WTC11 (cell line): ENCODE measurements at regions not wholly inside any gene's neighbourhood (a gene's known extent, or its start where the extent isn't known, plus 50 kb on each side); places are given as distances from the start of the nearest gene placed in this dataset.

Experiments
- ATAC-seq: fragments of 200-7000 bp; cut with Tn5 transposase; 2 replicates; pipeline ENCODE4 v1.10.0; 2021; ENCODE audit warnings: mild to moderate bottlenecking, moderate library complexity
- CTCF ChIA-PET: fragments of 300-600 bp; sonication (Branson Sonifier 250); formaldehyde crosslinking; loops from one replicate; lab custom pipeline; 2021; ENCODE audit warnings: antibody characterized with exemption; lab: Charles Lee
- POLR2A ChIA-PET: fragments of 350-600 bp; sonication (Branson Sonifier 250); formaldehyde crosslinking; loops from one replicate; lab custom pipeline; 2021; ENCODE audit warnings: antibody characterized with exemption; lab: Charles Lee
- DNase-seq: peaks from one replicate; pipeline ENCODE4 v3.0.0; 2021; ENCODE audit warnings: low spot score
- H3K27ac Mint-ChIP-seq: 2 replicates; pipeline ENCODE4 v1.8.0; 2021; ENCODE audit warnings: mixed read lengths
- H3K27me3 Mint-ChIP-seq: 2 replicates; pipeline ENCODE4 v1.8.0; 2021; ENCODE audit warnings: low read depth, mild to moderate bottlenecking, moderate library complexity, mixed read lengths
- H3K36me3 Mint-ChIP-seq: 2 replicates; pipeline ENCODE4 v1.8.0; 2021; ENCODE audit warnings: mixed read lengths
- H3K4me1 Mint-ChIP-seq: 2 replicates; pipeline ENCODE4 v1.8.0; 2022; ENCODE audit warnings: mixed read lengths
- H3K4me3 Mint-ChIP-seq: 2 replicates; pipeline ENCODE4 v1.8.0; 2021; ENCODE audit warnings: mild to moderate bottlenecking, moderate library complexity, mixed read lengths
- H3K9me3 Mint-ChIP-seq: 2 replicates; pipeline ENCODE4 v1.8.0; 2021; ENCODE audit warnings: mixed read lengths
- ATF1 ChIP-seq: sonication (generic); formaldehyde crosslinking; IDR thresholded peaks from 2 replicates; pipeline ENCODE4 v1.8.1; 2023; ENCODE audit warnings: mild to moderate bottlenecking, moderate library complexity, missing genetic modification reagents
- CREM ChIP-seq: sonication (generic); formaldehyde crosslinking; IDR thresholded peaks from 2 replicates; pipeline ENCODE4 v1.8.1; 2022; ENCODE audit warnings: mild to moderate bottlenecking, missing genetic modification reagents, moderate library complexity
- ERG ChIP-seq: fragments of 250-450 bp; sonication (Bioruptor Pico); IDR thresholded peaks from 2 replicates; pipeline ENCODE4 v1.8.0; 2021; ENCODE audit warnings: mild to moderate bottlenecking
- ESRRA ChIP-seq: sonication (generic); formaldehyde crosslinking; IDR thresholded peaks from 2 replicates; pipeline ENCODE4 v1.8.1; 2022; ENCODE audit warnings: mild to moderate bottlenecking, missing genetic modification reagents, borderline replicate concordance
- FOXJ3 ChIP-seq: sonication (generic); formaldehyde crosslinking; IDR thresholded peaks from 2 replicates; pipeline ENCODE4 v1.9.0; 2021; ENCODE audit warnings: missing genetic modification reagents, mild to moderate bottlenecking, borderline replicate concordance
- GTF2I ChIP-seq: fragments of 250-450 bp; sonication (Bioruptor Pico); conservative IDR thresholded peaks from 2 replicates; pipeline ENCODE4 v1.4.0; 2021; ENCODE audit warnings: mild to moderate bottlenecking
- IRF2 ChIP-seq: sonication (generic); formaldehyde crosslinking; IDR thresholded peaks from 2 replicates; pipeline ENCODE4 v1.8.0; 2022; ENCODE audit warnings: low read depth, missing genetic modification reagents, borderline replicate concordance
- KAT7 ChIP-seq: sonication (generic); formaldehyde crosslinking; IDR thresholded peaks from 2 replicates; pipeline ENCODE4 v1.8.1; 2023; ENCODE audit warnings: missing genetic modification reagents, mild to moderate bottlenecking, borderline replicate concordance
- NR3C1 ChIP-seq: sonication (generic); formaldehyde crosslinking; conservative IDR thresholded peaks from 2 replicates; pipeline ENCODE4 v1.8.1; 2023; ENCODE audit warnings: low read depth, mild to moderate bottlenecking, missing genetic modification reagents
- PRRX2 ChIP-seq: fragments of 250-450 bp; sonication (Bioruptor Pico); IDR thresholded peaks from 2 replicates; pipeline ENCODE4 v1.8.0; 2021; ENCODE audit warnings: mild to moderate bottlenecking
- RELA ChIP-seq: sonication (generic); formaldehyde crosslinking; IDR thresholded peaks from 2 replicates; pipeline ENCODE4 v1.8.1; 2022; ENCODE audit warnings: missing genetic modification reagents, mild to moderate bottlenecking, borderline replicate concordance
- STAT6 ChIP-seq: sonication (generic); formaldehyde crosslinking; conservative IDR thresholded peaks from 2 replicates; pipeline ENCODE4 v1.8.1; 2023; ENCODE audit warnings: mild to moderate bottlenecking, low read depth, missing genetic modification reagents, moderate library complexity
- TEAD1 ChIP-seq: sonication (generic); formaldehyde crosslinking; IDR thresholded peaks from 2 replicates; pipeline ENCODE4 v1.8.0; 2022; ENCODE audit warnings: mild to moderate bottlenecking, missing genetic modification reagents
- ZMAT4 ChIP-seq: fragments of 250-450 bp; sonication (Bioruptor Pico); IDR thresholded peaks from 2 replicates; pipeline ENCODE4 v1.9.0; 2021; ENCODE audit warnings: mild to moderate bottlenecking
- ZNF138 ChIP-seq: sonication (generic); formaldehyde crosslinking; conservative IDR thresholded peaks from 2 replicates; pipeline ENCODE4 v1.8.1; 2022; ENCODE audit warnings: mild to moderate bottlenecking, moderate library complexity, missing genetic modification reagents
- ZNF219 ChIP-seq: sonication (generic); formaldehyde crosslinking; IDR thresholded peaks from 2 replicates; pipeline ENCODE4 v1.8.0; 2023; ENCODE audit warnings: missing genetic modification reagents, mild to moderate bottlenecking, borderline replicate concordance
- ZNF317 ChIP-seq: sonication (generic); formaldehyde crosslinking; IDR thresholded peaks from 2 replicates; pipeline ENCODE4 v1.8.1; 2023; ENCODE audit warnings: low read depth, mild to moderate bottlenecking, moderate library complexity, missing genetic modification reagents, borderline replicate concordance

GRCh38 chr12:131357185-131357747, 353.6 kb upstream of the SFSWAP start:
- Mint-ChIP-seq H3K4me3 (no peak overlapping the region), H3K9me3 (peaks cover 28% of the 10 kb centered on the region), H3K27ac (no peak overlapping the region), H3K27me3 (peaks cover 5% of the 10 kb centered on the region; the same call in 1 of the 2 replicates), H3K4me1 (peaks cover 3% of the 10 kb centered on the region; the same call in 1 of the 2 replicates), H3K36me3 (0 out of 2 replicates have a peak, but pooled peaks cover 5% of the 10 kb centered on the region)
- CTCF ChIA-PET: no interaction called here
- POLR2A ChIA-PET: no interaction called here
- DNase-seq: no peak
- no peak for ATAC-seq
- TF ChIP-seq GTF2I (CRISPR knock-in tag) (no peak), PRRX2 (CRISPR knock-in tag) (no peak), TEAD1 (no peak), RELA (no peak), CREM (no peak), KAT7 (CRISPR knock-in tag) (no peak), ATF1 (CRISPR knock-in tag) (no peak)

- peaks cover 29% of the 10 kb centered on the region for H3K9me3 Mint-ChIP-seq
- ATAC-seq (no peak), DNase-seq (no peak)
- no peak overlapping the region for H3K4me3 Mint-ChIP-seq
- ChIA-PET POLR2A (no interaction called here), CTCF (no interaction called here)
- H3K27ac Mint-ChIP-seq: no peak overlapping the region
- TF ChIP-seq ESRRA (CRISPR knock-in tag) (no peak), ZNF219 (CRISPR knock-in tag) (no peak), ERG (CRISPR knock-in tag) (no peak), IRF2 (CRISPR knock-in tag) (no peak), ZMAT4 (CRISPR knock-in tag) (no peak), ZNF138 (CRISPR knock-in tag) (no peak), ZNF317 (CRISPR knock-in tag) (no peak), STAT6 (CRISPR knock-in tag) (no peak), NR3C1 (CRISPR knock-in tag) (no peak), FOXJ3 (CRISPR knock-in tag) (no peak), TEAD1 (no peak)
- peaks cover 3% of the 10 kb centered on the region for H3K4me1 Mint-ChIP-seq
- H3K27me3 Mint-ChIP-seq: peaks cover 5% of the 10 kb centered on the region; the same call in 1 of the 2 replicates
- H3K36me3 Mint-ChIP-seq: peaks cover 9% of the 10 kb centered on the region; the same call in 1 of the 2 replicates
Measured at GRCh38 chr12:131357920-131358319, 353.0 kb upstream of the SFSWAP start.
